ENCODE measurements at regions not wholly inside any gene's neighbourhood (a gene's known extent, or its start where the extent isn't known, plus 50 kb on each side); places are given as distances from the start of the nearest gene placed in this dataset.

DNA sequence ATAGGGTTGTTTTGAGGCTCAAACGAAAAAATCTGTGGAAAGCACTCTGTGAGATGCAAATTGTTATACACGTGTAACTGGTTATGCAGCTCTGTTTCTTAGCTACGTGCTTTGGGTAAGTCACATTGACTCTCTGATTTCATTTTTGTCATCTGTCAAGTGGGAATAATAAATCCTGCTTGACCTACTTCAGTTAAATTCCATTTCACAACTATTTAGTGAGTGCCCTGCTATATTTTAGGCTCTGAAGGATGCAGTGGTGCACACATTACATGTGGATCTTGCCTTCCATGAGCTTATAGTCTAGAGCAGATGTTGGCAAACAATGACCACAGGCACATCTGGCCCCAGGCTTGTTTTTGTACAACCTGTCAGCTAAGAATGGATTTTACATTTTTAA lies 133.6 kb upstream of the PLET1 start:
- TF ChIP-seq, protein P1, sequence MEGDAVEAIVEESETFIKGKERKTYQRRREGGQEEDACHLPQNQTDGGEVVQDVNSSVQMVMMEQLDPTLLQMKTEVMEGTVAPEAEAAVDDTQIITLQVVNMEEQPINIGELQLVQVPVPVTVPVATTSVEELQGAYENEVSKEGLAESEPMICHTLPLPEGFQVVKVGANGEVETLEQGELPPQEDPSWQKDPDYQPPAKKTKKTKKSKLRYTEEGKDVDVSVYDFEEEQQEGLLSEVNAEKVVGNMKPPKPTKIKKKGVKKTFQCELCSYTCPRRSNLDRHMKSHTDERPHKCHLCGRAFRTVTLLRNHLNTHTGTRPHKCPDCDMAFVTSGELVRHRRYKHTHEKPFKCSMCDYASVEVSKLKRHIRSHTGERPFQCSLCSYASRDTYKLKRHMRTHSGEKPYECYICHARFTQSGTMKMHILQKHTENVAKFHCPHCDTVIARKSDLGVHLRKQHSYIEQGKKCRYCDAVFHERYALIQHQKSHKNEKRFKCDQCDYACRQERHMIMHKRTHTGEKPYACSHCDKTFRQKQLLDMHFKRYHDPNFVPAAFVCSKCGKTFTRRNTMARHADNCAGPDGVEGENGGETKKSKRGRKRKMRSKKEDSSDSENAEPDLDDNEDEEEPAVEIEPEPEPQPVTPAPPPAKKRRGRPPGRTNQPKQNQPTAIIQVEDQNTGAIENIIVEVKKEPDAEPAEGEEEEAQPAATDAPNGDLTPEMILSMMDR (IDR thresholded peaks at IDR 0.05; ENCODE audit: poor library complexity), result no peak
- TF ChIP-seq EZH2 (IDR thresholded peaks at IDR 0.05; ENCODE audit: borderline replicate concordance), result no peak

Data from hepatocyte (in vitro differentiated cells).